Activated CD4-positive, alpha-beta T cell treated with anti-CD3 and anti-CD28 coated beads, Interleukin-2, Interleukin-4, amounts not matched to agents 100 ng/mL and 50 ng/mL, durations not matched to agents 16 hours and 8 hours (primary cell): ENCODE measurements at regions not wholly inside any gene's neighbourhood (a gene's known extent, or its start where the extent isn't known, plus 50 kb on each side); places are given as distances from the start of the nearest gene placed in this dataset.
"Not testable (repeated sequence)": the region's sequence is repeated elsewhere in the genome, so short reads cannot be mapped to it uniquely, and the experiment has no call there.

Experiments
- DNase-seq: peaks from one replicate; pipeline ENCODE4 v3.0.0-alpha.2; 2020; ENCODE audit warnings: low spot score

DNA sequence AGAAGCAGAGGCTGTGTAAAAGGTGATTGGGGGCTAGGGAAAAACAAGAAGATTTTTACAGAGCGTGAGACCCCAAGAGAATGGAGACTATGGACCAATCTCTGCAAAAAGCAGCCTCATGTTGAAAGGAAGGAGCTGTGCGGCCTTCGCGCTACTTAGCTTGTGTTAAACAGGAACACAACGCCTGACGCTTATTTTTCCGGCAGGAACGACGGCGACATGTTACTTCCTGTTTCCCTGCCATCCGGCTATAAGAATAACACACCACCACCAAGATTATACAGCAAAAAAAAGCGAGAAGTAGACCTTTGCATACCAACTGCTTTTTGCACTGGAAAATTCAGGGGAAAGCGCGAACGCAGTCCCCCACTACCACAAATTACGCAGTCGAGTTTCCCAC is 272.7 kb downstream of the FAM72C start:
- no peak for DNase-seq

DNA sequence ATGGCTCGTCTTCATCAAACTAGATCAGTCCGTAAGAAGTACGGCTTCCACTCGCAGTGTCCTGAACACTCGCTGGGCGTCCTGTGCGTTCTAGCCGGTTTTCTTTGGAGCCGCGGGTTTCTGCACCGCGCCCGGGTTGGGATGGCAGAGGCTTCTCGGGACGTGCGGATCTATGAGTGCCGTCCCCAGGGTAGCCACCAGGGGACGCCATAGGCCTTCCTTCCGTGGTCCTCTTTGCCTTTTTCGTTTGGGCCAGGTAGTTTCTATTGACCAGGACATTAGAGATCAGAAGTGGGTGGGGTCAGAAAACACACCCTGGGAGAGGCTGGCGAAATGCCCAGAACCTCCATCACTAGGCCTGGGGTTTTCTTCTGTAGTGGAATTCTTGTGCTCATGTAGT is 273.8 kb downstream of the FAM72C start:
- DNase-seq: peak; percentile 6

DNA sequence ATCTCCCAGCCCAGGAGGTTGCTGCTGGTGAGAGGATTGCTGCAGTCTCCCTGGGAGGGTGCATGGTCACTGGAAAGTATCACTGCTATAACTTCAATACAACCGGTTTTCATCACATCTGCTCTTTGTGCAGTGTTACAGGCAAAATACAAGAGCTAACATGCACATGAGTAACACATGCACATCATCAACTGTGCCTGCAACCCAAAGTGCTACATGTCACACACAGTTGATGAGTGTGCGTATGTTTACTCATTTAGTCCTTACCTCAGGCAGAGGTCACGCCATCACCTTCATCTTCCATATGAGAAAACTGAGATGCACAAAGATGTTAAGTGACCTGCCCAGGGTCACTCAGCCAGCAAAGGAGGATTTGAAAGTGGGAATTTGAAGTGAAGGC is 277.7 kb downstream of the FAM72C start:
- DNase-seq: no peak

DNA sequence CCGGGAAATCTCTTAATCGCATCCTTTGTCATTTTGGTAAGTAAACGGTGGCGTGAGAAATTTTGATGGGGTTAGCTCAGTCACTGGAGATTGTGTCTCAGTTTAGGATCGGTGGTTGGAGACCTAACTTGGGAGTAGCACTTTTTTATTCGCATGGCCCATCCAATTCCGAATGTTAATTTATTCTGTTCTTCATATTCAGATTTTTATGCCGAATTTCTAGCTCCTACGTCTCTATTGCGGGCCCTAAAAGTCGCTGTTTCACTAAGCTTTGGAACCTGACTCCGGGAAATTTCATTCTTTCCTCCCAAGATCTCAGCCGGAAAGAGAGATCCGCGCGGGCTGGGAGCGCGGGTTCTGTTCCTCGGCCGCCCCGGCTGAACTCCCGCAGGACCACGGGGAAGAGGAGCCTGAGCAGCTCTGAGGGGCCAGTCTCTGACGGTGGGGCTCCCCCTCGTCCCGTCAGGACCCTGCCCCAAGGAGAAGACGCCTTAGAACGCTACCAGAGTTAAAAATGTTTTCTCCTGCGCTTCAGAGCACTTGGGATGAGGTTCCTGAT is 279.7 kb downstream of the FAM72C start:
- no peak for DNase-seq

DNA sequence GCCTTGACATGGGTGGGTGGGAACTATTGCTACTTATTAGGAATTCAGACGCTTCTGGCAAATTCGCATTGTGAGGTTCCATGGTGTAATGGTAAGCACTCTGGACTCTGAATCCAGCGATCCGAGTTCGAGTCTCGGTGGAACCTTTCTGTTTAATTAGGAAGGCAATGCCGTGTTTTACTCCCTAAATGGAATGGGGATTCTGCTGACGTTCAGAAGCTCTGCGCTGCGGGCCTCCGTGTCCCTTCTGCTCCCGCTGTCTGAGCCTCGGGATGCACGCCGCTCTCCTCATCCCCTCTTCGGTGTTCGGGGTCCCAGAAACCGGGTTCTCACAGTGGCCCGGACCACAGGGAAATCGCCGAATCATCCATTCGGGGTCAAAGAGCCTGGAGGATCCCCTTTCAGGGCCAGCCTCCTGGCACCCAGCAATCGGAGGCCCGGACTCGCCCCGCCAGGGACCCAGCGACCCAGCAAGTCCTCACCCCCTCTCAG is 280.3 kb downstream of the FAM72C start:
- DNase-seq: peak; percentile 1

DNA sequence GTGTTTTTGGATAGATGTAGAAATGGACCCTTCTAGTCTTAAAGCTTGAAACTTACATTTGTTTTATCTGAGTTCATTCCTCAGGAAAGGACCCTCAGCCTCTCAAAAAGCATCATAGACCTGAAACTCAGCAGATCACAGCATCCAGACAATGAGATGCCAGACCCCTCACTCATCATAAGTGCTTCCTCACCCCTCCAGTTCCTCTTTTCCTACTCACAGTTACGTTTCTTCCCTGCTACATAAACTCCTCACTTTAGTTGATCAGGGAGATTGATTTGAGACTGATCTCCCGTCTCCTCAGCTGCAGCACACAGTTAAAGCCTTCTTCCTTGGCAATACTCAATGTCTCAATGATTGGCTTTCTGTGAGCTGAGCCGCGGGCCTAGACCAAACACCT is 282.0 kb downstream of the FAM72C start:
- DNase-seq: no peak

DNA sequence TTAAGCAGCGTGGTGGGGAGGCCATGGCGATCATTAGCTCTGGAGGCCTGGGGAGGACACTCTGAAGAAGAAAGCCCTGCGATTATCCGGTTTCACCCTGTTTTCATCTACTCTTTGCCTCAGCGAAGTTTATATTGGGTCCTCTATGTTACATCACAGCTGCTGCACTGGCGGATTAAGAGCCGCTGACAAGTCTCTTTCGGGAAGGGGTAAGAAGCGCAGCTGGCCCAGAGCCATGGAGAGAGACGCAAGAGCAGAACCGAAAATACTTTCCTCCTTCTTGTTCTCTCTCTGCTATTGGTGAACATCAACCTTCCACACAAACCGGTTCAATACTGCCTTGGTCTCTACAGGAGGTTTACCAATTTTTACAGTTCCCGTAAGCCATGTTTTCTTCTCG is 291.5 kb downstream of the FAM72C start:
- DNase-seq: no peak

DNA sequence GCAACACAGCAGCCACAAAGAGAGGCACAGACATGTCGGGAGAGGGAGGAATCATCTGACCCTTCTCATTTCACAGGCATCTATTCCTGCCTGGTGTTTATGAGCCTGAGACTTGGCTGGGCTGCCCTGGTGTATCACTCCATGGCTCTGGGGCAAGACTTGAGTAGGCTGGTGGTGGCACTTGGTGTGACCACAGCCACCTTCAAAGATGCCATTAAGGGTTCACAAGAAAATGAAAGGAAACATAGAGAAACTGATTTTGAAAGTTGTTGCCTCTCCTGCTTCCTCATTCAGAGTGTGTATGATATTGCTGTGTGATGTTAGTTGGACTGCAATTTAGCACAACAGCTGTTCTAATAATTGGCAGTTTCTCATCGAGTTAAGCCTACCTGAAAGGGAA is 298.8 kb downstream of the FAM72C start:
- no peak for DNase-seq

DNA sequence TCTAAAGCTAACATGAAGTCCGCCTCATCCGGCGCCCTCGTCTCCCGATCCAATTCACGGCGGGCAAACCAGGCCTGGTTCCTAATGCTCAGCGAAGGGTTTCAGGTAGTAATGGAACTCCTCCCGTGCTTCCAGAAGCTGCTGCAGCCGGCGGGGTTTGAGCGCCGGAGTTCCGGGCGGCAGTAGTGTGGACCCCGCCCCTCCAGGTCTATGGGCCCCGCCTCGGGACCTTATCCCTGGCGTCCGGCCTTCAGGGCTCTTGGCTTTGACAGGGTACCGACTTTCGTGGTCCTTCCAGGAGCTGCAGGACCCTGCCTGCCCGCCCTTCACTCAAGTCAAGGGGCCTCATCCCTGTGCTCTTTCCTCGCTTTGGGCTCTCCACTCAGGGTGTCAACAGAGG is 304.1 kb downstream of the FAM72C start:
- no peak for DNase-seq

DNA sequence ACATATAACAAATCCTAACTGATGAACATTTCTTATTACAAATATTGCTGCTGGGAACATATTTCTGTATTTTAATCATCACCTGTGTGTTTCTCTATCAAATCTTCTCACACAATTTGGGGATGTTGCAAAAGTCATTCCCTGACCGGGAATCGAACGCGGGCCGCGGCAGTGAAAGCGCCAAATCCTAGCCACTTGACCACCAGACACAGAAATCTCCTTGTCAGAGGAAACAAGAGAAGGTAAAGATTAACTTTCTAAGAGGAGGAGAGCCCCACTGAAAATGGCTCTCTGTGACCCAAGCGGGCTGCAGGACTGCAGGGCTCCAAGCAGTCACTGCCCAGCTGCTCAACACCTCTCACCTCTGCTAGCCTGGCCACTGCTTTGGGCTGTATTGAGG is 304.9 kb downstream of the FAM72C start:
- DNase-seq: no peak

DNA sequence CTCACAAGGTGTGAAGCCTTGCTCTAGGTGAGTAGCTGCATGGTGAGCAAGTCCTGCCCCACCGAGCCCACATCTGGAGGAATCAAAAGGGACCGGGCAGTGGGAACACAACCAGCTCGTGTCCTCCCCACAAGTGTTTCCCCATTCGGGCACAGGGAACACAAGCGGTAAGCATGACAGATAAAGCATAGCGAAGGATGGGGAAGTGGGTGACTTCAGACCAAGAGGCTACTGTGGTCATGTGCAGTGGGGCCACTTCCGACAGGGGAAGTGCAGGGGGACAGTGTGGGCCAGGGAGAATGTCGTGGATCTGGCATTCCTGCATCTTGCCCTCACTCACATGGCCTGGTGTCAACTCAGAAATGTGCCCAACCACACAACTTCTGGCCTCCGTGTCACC is 306.2 kb downstream of the FAM72C start:
- no peak for DNase-seq

DNA sequence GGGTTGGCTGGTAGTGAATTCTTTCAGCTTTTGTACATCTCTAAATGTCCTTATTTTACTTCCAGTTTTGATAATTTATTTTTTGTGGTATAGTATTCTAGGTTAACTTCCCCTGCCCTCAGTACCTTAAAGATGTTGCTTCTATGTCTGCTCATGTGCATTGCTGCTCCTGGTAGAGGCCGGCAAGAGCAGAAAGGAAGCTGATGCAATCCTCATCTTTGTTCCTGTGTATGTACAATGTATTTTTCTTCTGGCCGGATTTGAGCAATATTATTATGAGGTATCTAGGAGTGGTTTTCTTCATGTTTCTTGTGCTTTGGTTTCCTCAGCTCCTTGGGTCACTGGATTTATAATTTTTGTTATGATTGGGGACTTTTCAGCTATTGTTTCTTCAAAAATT is 308.7 kb downstream of the FAM72C start:
- not testable (repeated sequence) for DNase-seq

DNA sequence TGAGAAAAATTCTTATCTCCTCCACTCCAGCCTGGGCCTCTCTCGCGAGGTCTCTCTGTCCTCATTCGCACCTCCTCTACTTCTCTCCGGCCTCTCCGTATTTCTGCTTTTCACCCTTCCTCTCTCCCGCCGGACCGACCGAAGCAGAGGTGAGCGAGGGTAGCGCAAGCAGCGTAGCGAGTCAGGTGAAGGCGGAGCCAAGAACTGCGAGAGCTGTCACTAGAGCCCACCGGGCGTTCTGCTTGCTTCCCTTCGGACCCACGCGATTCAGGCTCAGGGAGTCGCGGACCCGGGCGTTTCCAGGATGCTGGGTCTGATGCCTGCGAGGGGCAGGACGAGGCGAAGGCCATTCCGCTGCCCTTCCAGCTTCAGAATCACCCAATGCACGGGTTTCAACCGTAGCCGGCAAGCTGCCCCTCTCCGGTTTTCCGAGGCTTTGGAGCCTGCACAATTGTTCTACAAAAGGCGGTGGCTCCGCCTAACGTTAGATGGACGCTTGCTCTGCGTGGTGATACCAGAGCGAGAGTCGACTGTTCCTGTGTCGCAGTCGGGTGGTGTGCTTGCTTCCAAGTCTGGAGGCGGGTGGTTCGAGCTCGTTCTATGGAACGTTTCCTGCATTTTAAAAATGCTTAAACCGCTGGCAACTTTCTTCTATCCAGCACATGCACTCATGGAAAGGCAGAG is 310.2 kb downstream of the FAM72C start:
- DNase-seq: no peak

DNA sequence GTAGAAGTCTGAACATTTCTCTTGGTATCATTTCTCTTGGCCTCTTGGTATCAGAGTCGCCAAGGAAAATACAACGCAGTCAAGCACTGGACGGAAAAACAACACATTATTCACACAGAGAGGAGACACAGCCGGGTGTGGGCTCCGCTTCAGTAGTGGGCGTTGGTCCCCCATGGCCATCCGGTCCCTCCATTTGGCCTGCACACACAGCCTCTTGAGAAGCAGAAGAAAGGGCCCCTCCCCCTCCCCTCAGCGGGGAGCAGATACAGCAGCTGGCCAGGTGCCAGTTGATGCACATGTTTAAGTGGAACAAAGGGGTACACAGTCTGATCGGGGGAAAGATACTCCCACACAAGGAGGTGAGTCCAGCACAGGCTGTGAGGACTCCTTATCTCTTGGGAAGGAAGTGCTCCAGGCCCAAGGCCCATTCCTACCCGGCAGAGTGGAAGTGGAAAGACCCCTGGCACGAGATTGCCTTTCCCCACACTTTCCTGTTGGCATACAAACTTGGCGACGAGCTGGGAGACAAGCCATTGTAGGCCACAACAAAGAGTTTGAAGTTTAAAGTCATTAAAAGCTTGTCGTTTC is 311.3 kb downstream of the FAM72C start:
- no peak for DNase-seq

DNA sequence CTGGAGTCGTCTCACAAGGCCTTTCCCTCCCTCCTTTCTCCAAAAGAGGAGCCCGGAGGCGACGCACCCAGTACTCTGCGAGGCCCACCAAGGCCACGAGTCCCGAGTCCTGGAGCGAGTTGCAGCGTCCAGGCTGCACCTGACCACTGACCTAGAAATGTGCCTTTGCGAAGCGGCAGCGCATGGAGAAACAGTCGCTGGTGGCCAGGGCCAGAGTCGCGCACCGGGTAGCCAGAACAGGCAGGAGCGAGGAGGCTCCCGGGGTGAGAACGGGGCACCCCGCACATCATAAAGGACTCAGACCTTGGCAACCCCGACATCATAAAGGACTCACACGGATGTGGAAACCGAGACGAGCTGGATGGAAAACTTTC is 318.4 kb downstream of the FAM72C start:
- DNase-seq: no peak

DNA sequence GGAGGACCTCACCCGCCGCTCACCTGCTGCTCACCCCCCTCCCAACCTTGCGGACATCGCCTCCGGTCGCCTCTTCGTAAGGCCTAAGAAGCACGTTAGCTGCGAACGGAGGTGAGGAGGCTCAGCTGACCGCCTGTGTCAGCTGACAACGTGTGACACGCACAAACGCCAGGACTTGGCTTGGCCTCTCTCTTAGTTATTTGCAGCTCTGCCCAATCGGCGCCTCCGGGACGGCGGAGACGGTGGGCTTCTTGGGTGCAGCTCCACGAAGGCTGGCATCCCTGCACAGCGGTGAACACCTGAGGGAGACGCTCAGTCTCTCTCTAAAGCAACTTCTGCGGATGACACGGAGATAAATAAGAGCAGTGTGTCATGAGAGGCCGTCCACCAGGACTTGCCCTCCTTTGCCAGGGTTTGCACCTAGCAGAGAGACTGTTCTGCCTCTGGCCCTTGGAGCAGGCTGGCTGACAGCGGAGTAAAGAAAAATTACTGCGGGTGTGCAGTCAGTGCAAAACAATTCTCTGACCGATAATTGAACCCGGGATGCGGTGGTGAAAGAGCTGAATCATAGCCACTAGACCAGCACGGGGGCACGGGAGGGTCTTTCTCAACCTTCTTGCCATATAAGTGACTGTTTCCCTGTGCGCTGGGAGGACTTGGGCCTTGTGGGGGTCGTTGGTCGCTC is 318.9 kb downstream of the FAM72C start:
- no peak for DNase-seq

DNA sequence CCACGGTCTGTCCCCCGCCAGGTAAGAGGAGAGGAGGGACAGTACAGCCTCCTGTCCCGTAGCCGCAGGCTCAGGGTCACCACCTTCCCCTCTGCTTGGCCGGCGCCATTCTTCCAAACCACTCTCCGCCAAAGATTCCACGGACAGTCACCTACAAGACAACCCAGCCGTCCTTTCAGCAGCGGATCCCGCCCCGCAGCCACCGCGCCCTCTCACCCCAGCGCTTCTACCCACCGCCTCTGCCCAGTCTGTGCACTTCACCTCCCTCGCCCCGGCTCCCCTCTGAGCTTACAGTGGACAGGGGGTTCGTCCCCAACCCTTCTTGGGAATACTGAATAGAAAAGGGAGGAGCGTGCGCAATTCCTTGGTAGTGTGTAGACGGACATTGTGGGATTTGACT is 319.6 kb downstream of the FAM72C start:
- no peak for DNase-seq

DNA sequence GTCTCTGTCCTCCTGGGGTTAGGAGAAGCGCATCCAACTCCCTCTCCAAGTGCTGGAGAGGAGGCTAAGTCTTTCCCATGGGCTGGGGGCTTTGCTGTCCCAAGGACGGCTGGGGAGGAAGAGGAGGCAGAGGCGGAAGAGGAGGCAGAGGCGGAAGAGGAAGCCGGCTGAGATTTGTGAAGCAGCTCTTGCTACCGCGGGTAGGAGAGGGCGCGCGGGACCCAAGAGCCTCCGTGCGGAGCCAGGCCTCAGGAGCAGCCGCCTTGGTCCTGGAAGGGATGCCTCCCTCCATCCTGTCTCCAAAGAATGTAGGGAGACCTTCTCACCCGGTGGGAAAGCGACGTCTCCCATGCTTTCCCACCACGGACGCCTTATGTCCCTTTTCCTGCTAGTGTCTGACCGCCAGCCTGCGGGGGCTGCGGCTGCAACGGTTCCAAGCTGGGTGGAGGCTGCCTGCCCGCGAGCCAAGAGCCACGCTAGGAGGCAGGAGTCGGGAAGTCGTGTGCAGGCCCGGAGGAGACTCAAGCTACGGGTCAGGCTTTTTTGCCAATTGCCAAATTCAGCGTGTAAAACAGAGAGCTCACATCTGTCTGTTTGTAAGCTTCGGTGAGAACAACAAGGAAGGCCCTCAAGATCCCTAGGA is 320.3 kb downstream of the FAM72C start:
- no peak for DNase-seq

DNA sequence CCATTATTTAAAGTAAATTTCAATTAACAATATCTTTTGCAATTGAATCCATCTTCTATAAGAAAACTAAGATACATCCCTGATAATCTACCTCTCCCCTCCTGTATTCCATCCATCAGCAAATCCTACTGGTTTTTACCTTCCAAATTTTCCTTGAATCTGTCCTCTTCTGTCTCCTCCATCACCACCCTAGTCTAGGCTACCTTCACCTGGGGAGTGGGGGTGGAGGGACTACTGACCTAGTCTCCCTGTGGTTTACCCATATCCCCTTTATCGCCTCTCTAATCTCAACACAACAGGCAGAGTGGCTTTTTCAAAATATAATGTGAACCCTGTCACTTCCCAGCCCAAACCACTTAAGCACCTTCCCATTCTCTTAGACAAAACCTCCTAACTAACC is 327.8 kb downstream of the FAM72C start:
- not testable (repeated sequence) for DNase-seq

DNA sequence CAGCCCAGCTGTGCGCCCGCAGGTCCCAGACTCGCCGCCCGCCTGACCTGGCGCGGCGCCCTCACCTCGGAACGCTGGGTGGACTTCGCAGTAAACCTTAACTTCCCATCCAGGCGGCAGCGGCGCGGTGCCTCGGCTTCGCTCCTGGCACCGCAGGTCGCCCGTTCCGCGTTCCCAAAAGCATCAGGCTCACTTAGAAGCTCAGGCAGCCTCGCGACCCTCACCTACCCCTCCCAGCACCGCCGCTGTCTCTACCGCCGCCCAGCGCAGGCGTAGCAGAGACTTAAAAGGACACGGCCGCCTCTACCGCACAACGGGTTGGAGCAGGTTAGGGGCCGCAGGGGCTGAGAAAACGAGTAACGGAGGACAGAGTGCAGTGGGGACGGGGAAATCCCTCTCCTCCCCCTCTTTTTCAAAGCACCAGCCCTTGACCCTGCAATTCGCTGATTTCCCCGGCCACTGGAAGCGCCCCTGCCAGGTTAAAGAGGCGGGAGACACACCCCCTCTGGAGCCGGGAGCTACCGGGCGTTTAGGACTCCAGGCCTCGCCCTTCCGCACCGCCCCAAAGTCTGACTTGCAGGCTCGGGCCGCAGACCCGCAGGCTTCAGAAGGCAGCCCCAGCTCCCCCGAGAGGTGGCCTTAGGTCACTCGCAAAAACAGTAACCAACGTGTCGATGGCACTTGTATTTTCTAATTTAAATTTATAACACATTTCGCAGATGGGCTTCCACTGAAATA is 328.5 kb downstream of the FAM72C start:
- no peak for DNase-seq

DNA sequence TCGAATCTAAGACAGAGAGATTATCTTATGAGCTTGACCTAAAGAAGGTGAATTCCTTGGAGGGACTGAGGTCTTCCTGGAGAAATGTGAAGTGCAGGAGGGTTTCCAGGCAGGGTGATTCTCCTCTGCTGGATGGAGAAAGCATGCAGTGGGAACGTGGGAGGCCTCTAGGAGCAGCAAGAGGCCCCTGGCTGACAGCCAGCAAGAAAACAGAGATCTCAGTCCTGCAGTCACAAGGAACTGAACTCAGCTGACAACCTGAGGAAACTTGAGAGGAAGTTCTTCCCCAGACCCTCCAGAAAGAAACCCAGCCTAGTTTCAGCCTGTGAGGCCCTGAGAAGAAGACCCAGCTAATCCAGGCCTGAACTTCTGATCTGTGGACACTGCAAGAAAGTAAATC is 345.9 kb downstream of the FAM72C start:
- DNase-seq: no peak

DNA sequence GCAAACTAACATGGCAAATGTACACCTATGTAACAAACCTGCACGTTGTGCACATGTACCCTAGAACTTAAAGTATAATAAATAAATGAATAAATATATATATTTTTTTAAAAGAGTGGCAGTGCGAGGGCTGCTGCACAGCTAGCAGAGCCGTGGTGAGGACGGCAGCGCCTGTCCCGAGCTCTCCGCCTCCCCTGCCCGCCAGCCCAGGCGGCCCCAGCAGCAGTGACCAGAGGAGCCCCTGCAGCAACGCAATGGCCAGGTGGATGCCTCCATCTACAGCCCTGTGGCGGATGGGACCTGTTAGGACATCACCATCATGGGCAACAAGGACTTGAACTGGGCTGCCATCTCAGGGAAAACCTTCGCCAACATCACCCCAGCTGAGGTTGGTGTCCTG is 351.9 kb downstream of the FAM72C start:
- no peak for DNase-seq
